Keratinocyte (primary cell): ENCODE measurements at regions not wholly inside any gene's neighbourhood (a gene's known extent, or its start where the extent isn't known, plus 50 kb on each side); places are given as distances from the start of the nearest gene placed in this dataset.

Experiments used
- EZH2 ChIP-seq: IDR thresholded peaks from one replicate; pipeline ENCODE4 v1.6.1; 2012; ENCODE audit warnings: inconsistent platforms, mild to moderate bottlenecking, low read length, moderate library complexity
- TF ChIP-seq, protein P1 (sequence below), 3 experiments: IDR thresholded peaks in 1 of 3; conservative IDR thresholded peaks in 1 of 3; optimal IDR thresholded peaks in 1 of 3; 2 replicates in 2 of 3; 3 replicates in 1 of 3; pipeline versions ENCODE3 to v1.5.1; 2011; ENCODE audit warnings: low read length in 3 of 3, mild to moderate bottlenecking in 3 of 3, moderate library complexity in 2 of 3, control low read depth in 1 of 3, inconsistent platforms in 1 of 3; ENCODE audit not compliant: insufficient read depth in 2 of 3; ENCODE audit errors: extremely low read depth in 1 of 3

DNA sequence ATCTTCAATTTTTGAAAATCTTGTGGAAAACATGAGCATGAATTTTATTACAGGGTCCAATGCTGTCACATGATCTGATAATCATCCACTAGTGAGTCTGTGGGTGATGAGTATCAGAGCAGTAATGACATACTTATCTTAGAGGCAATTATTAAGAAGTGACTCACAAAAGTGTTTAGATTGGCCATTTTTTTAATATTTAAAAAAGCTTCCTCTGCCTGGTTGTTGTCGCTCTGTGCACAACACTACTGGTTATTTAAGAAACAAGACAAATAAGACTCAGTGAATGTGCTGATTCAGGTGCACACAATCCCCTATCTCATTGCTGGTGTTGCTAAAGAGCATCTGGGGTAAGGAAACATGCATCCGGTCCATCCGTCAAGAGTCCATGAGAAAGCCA, 665.8 kb upstream of the ZEB2 start:
- TF ChIP-seq, protein P1, sequence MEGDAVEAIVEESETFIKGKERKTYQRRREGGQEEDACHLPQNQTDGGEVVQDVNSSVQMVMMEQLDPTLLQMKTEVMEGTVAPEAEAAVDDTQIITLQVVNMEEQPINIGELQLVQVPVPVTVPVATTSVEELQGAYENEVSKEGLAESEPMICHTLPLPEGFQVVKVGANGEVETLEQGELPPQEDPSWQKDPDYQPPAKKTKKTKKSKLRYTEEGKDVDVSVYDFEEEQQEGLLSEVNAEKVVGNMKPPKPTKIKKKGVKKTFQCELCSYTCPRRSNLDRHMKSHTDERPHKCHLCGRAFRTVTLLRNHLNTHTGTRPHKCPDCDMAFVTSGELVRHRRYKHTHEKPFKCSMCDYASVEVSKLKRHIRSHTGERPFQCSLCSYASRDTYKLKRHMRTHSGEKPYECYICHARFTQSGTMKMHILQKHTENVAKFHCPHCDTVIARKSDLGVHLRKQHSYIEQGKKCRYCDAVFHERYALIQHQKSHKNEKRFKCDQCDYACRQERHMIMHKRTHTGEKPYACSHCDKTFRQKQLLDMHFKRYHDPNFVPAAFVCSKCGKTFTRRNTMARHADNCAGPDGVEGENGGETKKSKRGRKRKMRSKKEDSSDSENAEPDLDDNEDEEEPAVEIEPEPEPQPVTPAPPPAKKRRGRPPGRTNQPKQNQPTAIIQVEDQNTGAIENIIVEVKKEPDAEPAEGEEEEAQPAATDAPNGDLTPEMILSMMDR (optimal IDR thresholded peaks at IDR 0.05 in 1 of 3, IDR thresholded peaks at IDR 0.05 in 1 of 3, conservative IDR thresholded peaks at IDR 0.05 in 1 of 3; ENCODE audit: extremely low read depth in 1 of 3, insufficient read depth in 2 of 3, low read length in 3 of 3) = no peak
- TF ChIP-seq EZH2 = no peak
